ENCODE measurements at regions not wholly inside any gene's neighbourhood (a gene's known extent, or its start where the extent isn't known, plus 50 kb on each side); places are given as distances from the start of the nearest gene placed in this dataset.

DNA sequence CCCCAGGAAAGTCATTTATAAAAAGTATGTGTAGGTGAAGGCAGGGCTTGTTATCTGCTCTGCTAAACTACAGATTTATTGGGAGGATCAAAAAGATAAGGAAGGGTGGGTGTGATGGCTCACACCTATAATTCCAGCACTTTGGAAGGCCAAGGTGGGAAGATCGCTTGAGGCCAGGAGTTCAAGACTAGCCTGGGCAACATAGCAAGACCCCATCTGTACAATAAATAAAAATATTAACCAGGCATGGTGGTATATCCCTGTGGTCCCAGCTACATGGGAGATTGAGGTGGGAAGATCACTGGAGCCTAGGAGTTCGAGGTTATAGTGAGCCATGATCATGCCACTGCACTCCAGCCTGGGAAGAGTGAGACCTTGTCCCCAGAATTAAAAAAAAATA, 86.4 kb downstream of the NENF start:
- TF ChIP-seq, protein P1, sequence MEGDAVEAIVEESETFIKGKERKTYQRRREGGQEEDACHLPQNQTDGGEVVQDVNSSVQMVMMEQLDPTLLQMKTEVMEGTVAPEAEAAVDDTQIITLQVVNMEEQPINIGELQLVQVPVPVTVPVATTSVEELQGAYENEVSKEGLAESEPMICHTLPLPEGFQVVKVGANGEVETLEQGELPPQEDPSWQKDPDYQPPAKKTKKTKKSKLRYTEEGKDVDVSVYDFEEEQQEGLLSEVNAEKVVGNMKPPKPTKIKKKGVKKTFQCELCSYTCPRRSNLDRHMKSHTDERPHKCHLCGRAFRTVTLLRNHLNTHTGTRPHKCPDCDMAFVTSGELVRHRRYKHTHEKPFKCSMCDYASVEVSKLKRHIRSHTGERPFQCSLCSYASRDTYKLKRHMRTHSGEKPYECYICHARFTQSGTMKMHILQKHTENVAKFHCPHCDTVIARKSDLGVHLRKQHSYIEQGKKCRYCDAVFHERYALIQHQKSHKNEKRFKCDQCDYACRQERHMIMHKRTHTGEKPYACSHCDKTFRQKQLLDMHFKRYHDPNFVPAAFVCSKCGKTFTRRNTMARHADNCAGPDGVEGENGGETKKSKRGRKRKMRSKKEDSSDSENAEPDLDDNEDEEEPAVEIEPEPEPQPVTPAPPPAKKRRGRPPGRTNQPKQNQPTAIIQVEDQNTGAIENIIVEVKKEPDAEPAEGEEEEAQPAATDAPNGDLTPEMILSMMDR (IDR thresholded peaks at IDR 0.05) = no peak
- TF ChIP-seq ZFX (IDR thresholded peaks at IDR 0.05; ENCODE audit: borderline replicate concordance) = no peak
